Fibroblast of pulmonary artery (primary cell): ENCODE measurements at regions not wholly inside any gene's neighbourhood (a gene's known extent, or its start where the extent isn't known, plus 50 kb on each side); places are given as distances from the start of the nearest gene placed in this dataset.

Source experiments
- DNase-seq: peaks from one replicate; pipeline ENCODE4 v3.0.0-alpha.2; 2010; ENCODE audit warnings: low read depth
- H3K4me3 ChIP-seq: replicated peaks from 2 replicates; pipeline ENCODE4 v1.5.1; 2011; ENCODE audit warnings: low read depth, mild to moderate bottlenecking, control low read depth, low read length, moderate library complexity
- CTCF ChIP-seq: IDR thresholded peaks from 2 replicates; pipeline ENCODE4 v1.5.1; 2011; ENCODE audit warnings: mild to moderate bottlenecking, control low read depth, low read length, inconsistent platforms; ENCODE audit errors: missing control alignments

- no peak overlapping the region for H3K4me3 ChIP-seq
- no peak for DNase-seq
- TF ChIP-seq CTCF, result no peak
Observed at GRCh38 chr18:79629606-79630005, 50.0 kb upstream of the CTDP1 start.
